GM23338 (cell line): ENCODE measurements at regions not wholly inside any gene's neighbourhood (a gene's known extent, or its start where the extent isn't known, plus 50 kb on each side); places are given as distances from the start of the nearest gene placed in this dataset.

Experiments used
- ATAC-seq: fragments of 200-7000 bp; cut with Tn5 transposase; 3 replicates; pipeline ENCODE4 v1.9.1; 2020
- DNase-seq: peaks from one replicate; pipeline ENCODE4 v3.0.0-alpha.2; 2015; ENCODE audit warnings: low spot score
- H2AFZ ChIP-seq: fragments of 200-600 bp; sonication (generic); 2 replicates; pipeline ENCODE4 v1.8.0; 2016; ENCODE audit warnings: antibody characterized with exemption, mild to moderate bottlenecking, moderate library complexity
- H3F3A ChIP-seq: fragments of 200-600 bp; sonication (generic); replicated peaks from 2 replicates; pipeline ENCODE4 v1.8.0; 2017; ENCODE audit warnings: antibody characterized with exemption, mixed run types, low read depth
- H3K27ac ChIP-seq: fragments of 200-600 bp; sonication (generic); 2 replicates; pipeline ENCODE4 v1.6.1; 2016; ENCODE audit warnings: low read depth
- H3K27me3 ChIP-seq: fragments of 200-600 bp; sonication (generic); 2 replicates; pipeline ENCODE4 v1.8.0; 2016; ENCODE audit warnings: mild to moderate bottlenecking, mixed run types, moderate library complexity; ENCODE audit not compliant: insufficient read depth
- H3K36me3 ChIP-seq: fragments of 200-600 bp; sonication (generic); 2 replicates; pipeline ENCODE4 v1.8.0; 2016; ENCODE audit warnings: mild to moderate bottlenecking; ENCODE audit not compliant: insufficient read depth
- H3K4me1 ChIP-seq: fragments of 200-600 bp; sonication (generic); 2 replicates; pipeline ENCODE4 v1.8.0; 2016; ENCODE audit warnings: mild to moderate bottlenecking, moderate library complexity; ENCODE audit not compliant: insufficient read depth
- H3K4me2 ChIP-seq: fragments of 200-600 bp; sonication (generic); 2 replicates; pipeline ENCODE4 v1.7.1; 2017; ENCODE audit warnings: mixed run types
- H3K4me3 ChIP-seq: fragments of 200-600 bp; sonication (generic); 2 replicates; pipeline ENCODE4 v1.6.1; 2016; ENCODE audit warnings: mixed run types
- H3K79me2 ChIP-seq: fragments of 200-600 bp; sonication (generic); replicated peaks from 2 replicates; pipeline ENCODE4 v1.8.0; 2017; ENCODE audit warnings: mild to moderate bottlenecking; ENCODE audit not compliant: insufficient read depth
- H3K9me2 ChIP-seq: fragments of 200-600 bp; sonication (generic); 2 replicates; pipeline ENCODE4 v1.8.0; 2017; ENCODE audit not compliant: insufficient read depth
- H4K20me1 ChIP-seq: fragments of 200-600 bp; sonication (generic); replicated peaks from 2 replicates; pipeline ENCODE4 v1.8.0; 2017; ENCODE audit warnings: mild to moderate bottlenecking; ENCODE audit not compliant: insufficient read depth
- H3K27ac Mint-ChIP-seq: 2 replicates; pipeline ENCODE4 v1.8.0; 2020; ENCODE audit warnings: inconsistent platforms, mild to moderate bottlenecking, moderate library complexity, mixed read lengths
- H3K27me3 Mint-ChIP-seq: 3 replicates; pipeline ENCODE4 v1.8.0; 2022; ENCODE audit warnings: low read depth, mild to moderate bottlenecking, moderate library complexity, mixed read lengths, inconsistent platforms; ENCODE audit not compliant: insufficient read depth, poor library complexity
- H3K36me3 Mint-ChIP-seq: 3 replicates; pipeline ENCODE4 v1.8.0; 2021; ENCODE audit warnings: low read depth, mild to moderate bottlenecking, inconsistent platforms, moderate library complexity, mixed read lengths
- H3K4me1 Mint-ChIP-seq: 3 replicates; pipeline ENCODE4 v1.8.0; 2020; ENCODE audit warnings: mild to moderate bottlenecking, inconsistent platforms, mixed read lengths
- H3K4me3 Mint-ChIP-seq: 3 replicates; pipeline ENCODE4 v1.8.0; 2021; ENCODE audit warnings: moderate library complexity, mild to moderate bottlenecking, inconsistent platforms, mixed read lengths
- H3K9me3 Mint-ChIP-seq: 3 replicates; pipeline ENCODE4 v1.8.0; 2020; ENCODE audit warnings: moderate library complexity, mild to moderate bottlenecking, inconsistent platforms, mixed read lengths
- CTCF ChIP-seq, 2 experiments: fragments of 200-600 bp in 1 of 2; sonication (generic) in 1 of 2; conservative IDR thresholded peaks; 2 replicates each; pipeline versions ENCODE4 v1.5.1 to v1.6.1; 2016 to 2017; ENCODE audit warnings: antibody characterized with exemption in 2 of 2, low read depth in 2 of 2, mild to moderate bottlenecking in 2 of 2, moderate library complexity in 1 of 2
- ETS1 ChIP-seq: IDR thresholded peaks from 2 replicates; pipeline ENCODE4 v1.6.1; 2016; ENCODE audit warnings: antibody characterized with exemption
- EZH2 ChIP-seq: fragments of 200-600 bp; sonication (generic); IDR thresholded peaks from one replicate; pipeline ENCODE4 v1.8.0; 2017; ENCODE audit warnings: antibody characterized with exemption, mild to moderate bottlenecking, low read depth; ENCODE audit not compliant: unreplicated experiment
- JUNB ChIP-seq: IDR thresholded peaks from one replicate; pipeline ENCODE4 v1.6.1; 2016; ENCODE audit warnings: antibody characterized with exemption; ENCODE audit not compliant: unreplicated experiment
- NANOG ChIP-seq: IDR thresholded peaks from 2 replicates; pipeline ENCODE4 v1.6.1; 2016; ENCODE audit warnings: antibody characterized with exemption, borderline replicate concordance
- POLR2AphosphoS5 ChIP-seq: IDR thresholded peaks from 2 replicates; pipeline ENCODE4 v1.6.1; 2016; ENCODE audit warnings: antibody characterized with exemption, low read depth
- REST ChIP-seq: IDR thresholded peaks from one replicate; pipeline ENCODE4 v1.6.1; 2018; ENCODE audit warnings: antibody characterized with exemption; ENCODE audit not compliant: unreplicated experiment
- STAT1 ChIP-seq: IDR thresholded peaks from one replicate; pipeline ENCODE4 v1.6.1; 2016; ENCODE audit warnings: antibody characterized with exemption; ENCODE audit not compliant: unreplicated experiment
- ZNF114 ChIP-seq: fragments of 250-450 bp; sonication (Bioruptor Pico); IDR thresholded peaks from 2 replicates; pipeline ENCODE4 v1.5.0; 2020; ENCODE audit warnings: mild to moderate bottlenecking, moderate library complexity
- ZNF331 ChIP-seq: fragments of 250-450 bp; sonication (Bioruptor Pico); IDR thresholded peaks from 2 replicates; pipeline ENCODE4 v1.5.0; 2020; ENCODE audit warnings: low read depth, mild to moderate bottlenecking, moderate library complexity
- ZNF462 ChIP-seq: fragments of 250-450 bp; sonication (Bioruptor Pico); IDR thresholded peaks from 2 replicates; pipeline ENCODE4 v1.5.0; 2020; ENCODE audit warnings: mild to moderate bottlenecking, moderate library complexity

GRCh38 chr11:100469835-100470234 lies 217.3 kb upstream of the ARHGAP42 start:
- no peaks in the 10 kb centered on the region for H3K27me3 ChIP-seq
- H3K27me3 Mint-ChIP-seq, result peaks cover 6% of the 10 kb centered on the region
- H3K36me3 ChIP-seq, result no peaks in the 10 kb centered on the region
- no peak overlapping the region for H2AFZ ChIP-seq
- peaks cover 3% of the 10 kb centered on the region; the same call in 2 of the 3 replicates for H3K9me3 Mint-ChIP-seq
- TF ChIP-seq REST (no peak), NANOG (no peak), CTCF (conservative IDR thresholded peaks at IDR 0.05; ENCODE audit: low read depth in 2 of 2) (no peak), ETS1 (no peak), STAT1 (no peak), ZNF331 (no peak), ZNF114 (CRISPR knock-in tag) (no peak), ZNF462 (no peak), EZH2 (no peak), POLR2AphosphoS5 (no peak), JUNB (no peak)
- H3K4me2 ChIP-seq, result no peak overlapping the region
- H3K4me3 Mint-ChIP-seq, result no peak overlapping the region
- no peak overlapping the region for H3K27ac ChIP-seq
- no peaks in the 10 kb centered on the region for H4K20me1 ChIP-seq
- H3F3A ChIP-seq, result no peaks in the 10 kb centered on the region
- DNase-seq (no peak), ATAC-seq (no peak)
- no peak overlapping the region for H3K27ac Mint-ChIP-seq
- no peak overlapping the region for H3K4me3 ChIP-seq
- no peaks in the 10 kb centered on the region for H3K36me3 Mint-ChIP-seq
- no peaks in the 10 kb centered on the region for H3K79me2 ChIP-seq
- no peaks in the 10 kb centered on the region for H3K4me1 ChIP-seq
- H3K9me2 ChIP-seq, result 0 out of 2 replicates have a peak, but pooled peaks cover 5% of the 10 kb centered on the region
- peaks cover 5% of the 10 kb centered on the region; the same call in 2 of the 3 replicates for H3K4me1 Mint-ChIP-seq
